Parathyroid adenoma (tissue), 2 donors: ENCODE measurements at regions not wholly inside any gene's neighbourhood (a gene's known extent, or its start where the extent isn't known, plus 50 kb on each side); places are given as distances from the start of the nearest gene placed in this dataset.

Experiments
- H2AFZ ChIP-seq: fragments of 300-600 bp; sonication (generic); one replicate; pipeline ENCODE4 v1.7.0; 2017; ENCODE audit warnings: antibody characterized with exemption, mild to moderate bottlenecking
- H3K27ac ChIP-seq: fragments of 300-600 bp; sonication (generic); one replicate; pipeline ENCODE4 v1.7.0; 2017
- H3K27me3 ChIP-seq: fragments of 300-600 bp; sonication (generic); one replicate; pipeline ENCODE4 v1.7.0; 2017; ENCODE audit warnings: low read length; ENCODE audit not compliant: control insufficient read depth, insufficient read depth
- H3K36me3 ChIP-seq: fragments of 300-600 bp; sonication (generic); one replicate; pipeline ENCODE4 v1.7.0; 2017; ENCODE audit warnings: low read length; ENCODE audit not compliant: control insufficient read depth, insufficient read depth
- H3K4me1 ChIP-seq: fragments of 300-600 bp; sonication (generic); one replicate; pipeline ENCODE4 v1.7.0; 2017; ENCODE audit warnings: control low read depth
- H3K4me2 ChIP-seq: fragments of 300-600 bp; sonication (generic); one replicate; pipeline ENCODE4 v1.7.0; 2017; ENCODE audit warnings: low read length
- H3K4me3 ChIP-seq: fragments of 300-600 bp; sonication (generic); one replicate; pipeline ENCODE4 v1.7.0; 2017; ENCODE audit warnings: low read depth, low read length
- H3K79me2 ChIP-seq: fragments of 300-600 bp; sonication (generic); one replicate; pipeline ENCODE4 v1.7.0; 2017; ENCODE audit warnings: control low read depth
- H3K9ac ChIP-seq: fragments of 300-600 bp; sonication (generic); one replicate; pipeline ENCODE4 v1.7.0; 2017; ENCODE audit warnings: mild to moderate bottlenecking
- H3K9me3 ChIP-seq: fragments of 300-600 bp; sonication (generic); one replicate; pipeline ENCODE4 v1.7.0; 2017; ENCODE audit warnings: low read length; ENCODE audit not compliant: control insufficient read depth
- CTCF ChIP-seq: fragments of 300-600 bp; sonication (generic); IDR thresholded peaks from one replicate; pipeline ENCODE4 v1.7.0; 2017; ENCODE audit warnings: antibody characterized with exemption, mild to moderate bottlenecking
- donor health status: primary hyperparathyroidism.

- H3K79me2 ChIP-seq, result no peaks in the 10 kb centered on the region
Measured at GRCh38 chr20:11832851-11833250, 84.8 kb upstream of the BTBD3 start.

GRCh38 chr20:11833825-11834224 lies 83.9 kb upstream of the BTBD3 start:
- no peaks in the 10 kb centered on the region for H3K79me2 ChIP-seq
- no peaks in the 10 kb centered on the region for H3K4me1 ChIP-seq
- no peak overlapping the region for H3K9ac ChIP-seq
- H3K36me3 ChIP-seq, result no peaks in the 10 kb centered on the region
- H3K4me2 ChIP-seq, result no peak overlapping the region
- no peak overlapping the region for H3K27ac ChIP-seq
- H3K4me3 ChIP-seq, result no peak overlapping the region
- no peak overlapping the region for H2AFZ ChIP-seq
- H3K9me3 ChIP-seq, result no peaks in the 10 kb centered on the region
- no peaks in the 10 kb centered on the region for H3K27me3 ChIP-seq
- TF ChIP-seq CTCF, result no peak

More at GRCh38 chr20:11832851-11833250, 84.8 kb upstream of the BTBD3 start:
- Histone ChIP-seq H3K27ac (no peak overlapping the region), H3K4me3 (no peak overlapping the region), H3K9me3 (no peaks in the 10 kb centered on the region), H3K4me1 (no peaks in the 10 kb centered on the region), H3K36me3 (no peaks in the 10 kb centered on the region), H3K27me3 (no peaks in the 10 kb centered on the region), H3K9ac (no peak overlapping the region), H2AFZ (no peak overlapping the region), H3K4me2 (no peak overlapping the region)
- TF ChIP-seq CTCF, result no peak

- Histone ChIP-seq H3K27me3 (no peaks in the 10 kb centered on the region), H3K27ac (no peak overlapping the region), H3K4me3 (no peak overlapping the region), H3K79me2 (no peaks in the 10 kb centered on the region), H3K9ac (no peak overlapping the region), H3K4me2 (no peak overlapping the region), H3K36me3 (no peaks in the 10 kb centered on the region), H2AFZ (no peak overlapping the region), H3K4me1 (no peaks in the 10 kb centered on the region), H3K9me3 (no peaks in the 10 kb centered on the region)
- TF ChIP-seq CTCF, result no peak
Measured at GRCh38 chr20:11838076-11838636, 79.5 kb upstream of the BTBD3 start.

GRCh38 chr20:11841972-11842461 lies 75.7 kb upstream of the BTBD3 start:
- Histone ChIP-seq H3K27ac (no peak overlapping the region), H3K9me3 (no peaks in the 10 kb centered on the region), H3K4me2 (no peak overlapping the region), H3K4me3 (no peak overlapping the region), H3K4me1 (no peaks in the 10 kb centered on the region), H3K79me2 (no peaks in the 10 kb centered on the region), H2AFZ (no peak overlapping the region), H3K36me3 (no peaks in the 10 kb centered on the region), H3K27me3 (no peaks in the 10 kb centered on the region), H3K9ac (no peak overlapping the region)
- TF ChIP-seq CTCF, result no peak

GRCh38 chr20:11843289-11843688 lies 74.4 kb upstream of the BTBD3 start:
- Histone ChIP-seq H3K4me1 (no peaks in the 10 kb centered on the region), H3K27ac (no peak overlapping the region), H3K9me3 (no peaks in the 10 kb centered on the region), H3K36me3 (no peaks in the 10 kb centered on the region), H3K9ac (no peak overlapping the region), H3K27me3 (no peaks in the 10 kb centered on the region), H3K79me2 (no peaks in the 10 kb centered on the region), H2AFZ (no peak overlapping the region), H3K4me2 (no peak overlapping the region), H3K4me3 (no peak overlapping the region)
- no peak for TF ChIP-seq CTCF
